ENCODE measurements at regions not wholly inside any gene's neighbourhood (a gene's known extent, or its start where the extent isn't known, plus 50 kb on each side); places are given as distances from the start of the nearest gene placed in this dataset.
"Not testable (repeated sequence)": the region's sequence is repeated elsewhere in the genome, so short reads cannot be mapped to it uniquely, and the experiment has no call there.

- H3K4me3 ChIP-seq (ENCODE audit: low read depth in 1 of 3, low read length in 3 of 3) = no peak overlapping the region
Measured at GRCh38 chr6:23537828-23538227, 588.2 kb upstream of the NRSN1 start.

GRCh38 chr6:23547851-23548250 lies 578.2 kb upstream of the NRSN1 start:
- no peak overlapping the region for H3K4me3 ChIP-seq (ENCODE audit: low read depth in 1 of 3, low read length in 3 of 3)
- 75% methylated on average over 1 of the region's 1 CpG for WGBS
- H3K27ac ChIP-seq (ENCODE audit: low read depth in 1 of 2, low read length in 2 of 2) = no peak overlapping the region
- no peaks in the 10 kb centered on the region for H3K27me3 ChIP-seq (ENCODE audit: control insufficient read depth in 4 of 4, insufficient read depth in 4 of 4, low read length in 3 of 4)
- no peaks in the 10 kb centered on the region for H3K36me3 ChIP-seq (ENCODE audit: control insufficient read depth in 4 of 4, insufficient read depth in 3 of 4, low read depth in 1 of 4, low read length in 3 of 4)
- no peak for DNase-seq (ENCODE audit: low spot score)
- H3K9ac ChIP-seq (ENCODE audit: low read depth in 1 of 2, low read length in 2 of 2) = no peak overlapping the region
- H3K9me3 ChIP-seq (ENCODE audit: control insufficient read depth in 4 of 4, low read length in 3 of 4) = no peaks in the 10 kb centered on the region
- H3K4me1 ChIP-seq (ENCODE audit: control insufficient read depth in 4 of 4, insufficient read depth in 4 of 4, low read length in 3 of 4) = peaks cover 0 to 2% (median 0%) of the 10 kb centered on the region in 4 donors
- TF ChIP-seq RAD21 (IDR thresholded peaks at IDR 0.05) = peak; percentile 67 to 87
- TF ChIP-seq HNF4A (conservative IDR thresholded peaks at IDR 0.05) = peak; percentile 10 to 37
- peak; percentile 27 for TF ChIP-seq CTCF (IDR thresholded peaks at IDR 0.05; ENCODE audit: low read depth, low read length, missing input control)
- TF ChIP-seq HNF4G (IDR thresholded peaks at IDR 0.05) = no peak

More at GRCh38 chr6:23537828-23538227, 588.2 kb upstream of the NRSN1 start:
- no peaks in the 10 kb centered on the region for H3K4me1 ChIP-seq (ENCODE audit: control insufficient read depth in 4 of 4, insufficient read depth in 4 of 4, low read length in 3 of 4)
- H3K27ac ChIP-seq (ENCODE audit: low read depth in 1 of 2, low read length in 2 of 2) = no peak overlapping the region
- DNase-seq (ENCODE audit: low spot score) = no peak
- H3K36me3 ChIP-seq (ENCODE audit: control insufficient read depth in 4 of 4, insufficient read depth in 3 of 4, low read depth in 1 of 4, low read length in 3 of 4) = no peaks in the 10 kb centered on the region
- no peaks in the 10 kb centered on the region for H3K9me3 ChIP-seq (ENCODE audit: control insufficient read depth in 4 of 4, low read length in 3 of 4)
- no peaks in the 10 kb centered on the region for H3K27me3 ChIP-seq (ENCODE audit: control insufficient read depth in 4 of 4, insufficient read depth in 4 of 4, low read length in 3 of 4)
- no peak overlapping the region for H3K9ac ChIP-seq (ENCODE audit: low read depth in 1 of 2, low read length in 2 of 2)
- TF ChIP-seq SP1 (IDR thresholded peaks at IDR 0.05) (no peak), REST (IDR thresholded peaks at IDR 0.05) (no peak), TAF1 (conservative IDR thresholded peaks at IDR 0.05) (no peak)

- H3K27me3 ChIP-seq (ENCODE audit: control insufficient read depth in 4 of 4, insufficient read depth in 4 of 4, low read length in 3 of 4); H3K27ac ChIP-seq (ENCODE audit: low read depth in 1 of 2, low read length in 2 of 2); H3K4me1 ChIP-seq (ENCODE audit: control insufficient read depth in 4 of 4, insufficient read depth in 4 of 4, low read length in 3 of 4); H3K9me3 ChIP-seq (ENCODE audit: control insufficient read depth in 4 of 4, low read length in 3 of 4); DNase-seq (ENCODE audit: low spot score); H3K36me3 ChIP-seq (ENCODE audit: control insufficient read depth in 4 of 4, insufficient read depth in 3 of 4, low read depth in 1 of 4, low read length in 3 of 4); H3K4me3 ChIP-seq (ENCODE audit: low read depth in 1 of 3, low read length in 3 of 3); H3K9ac ChIP-seq (ENCODE audit: low read depth in 1 of 2, low read length in 2 of 2): not testable (repeated sequence)
- TF ChIP-seq RXRA (IDR thresholded peaks at IDR 0.05) (peak; percentile 61 to 62), SP1 (IDR thresholded peaks at IDR 0.05) (peak; percentile 66), YY1 (IDR thresholded peaks at IDR 0.05) (peak; percentile 64), RAD21 (IDR thresholded peaks at IDR 0.05) (peak in 1 of 2 donors; percentile 18), HNF4A (conservative IDR thresholded peaks at IDR 0.05) (peak; percentile 66 to 75), HNF4G (IDR thresholded peaks at IDR 0.05) (peak; percentile 10)
- WGBS = 34% methylated on average over 1 of the region's 1 CpG
Measured at GRCh38 chr6:23554953-23555352, 571.1 kb upstream of the NRSN1 start.
